HepG2 (cell line): ENCODE measurements at regions not wholly inside any gene's neighbourhood (a gene's known extent, or its start where the extent isn't known, plus 50 kb on each side); places are given as distances from the start of the nearest gene placed in this dataset.
A peak's percentile ranks its signal among the peaks of the same experiment; 100 is the strongest.

Experiments used
- AGO2 ChIP-seq: fragments of 200-400 bp; formaldehyde crosslinking; optimal IDR thresholded peaks from 2 replicates; pipeline ENCODE3; 2017; ENCODE audit warnings: mild to moderate bottlenecking, low read depth, low read length, moderate library complexity
- ATRX ChIP-seq: sonication (generic); formaldehyde crosslinking; IDR thresholded peaks from 2 replicates; pipeline ENCODE4 v1.4.0; 2020; ENCODE audit warnings: missing genetic modification reagents, borderline replicate concordance
- HOXD1 ChIP-seq: sonication (generic); formaldehyde crosslinking; IDR thresholded peaks from 2 replicates; pipeline ENCODE4 v1.5.0; 2020; ENCODE audit warnings: missing genetic modification reagents
- KDM6A ChIP-seq: IDR thresholded peaks from 2 replicates; pipeline ENCODE4 v1.6.1; 2016; ENCODE audit warnings: low read depth
- MED1 ChIP-seq: sonication (generic); formaldehyde crosslinking; IDR thresholded peaks from 2 replicates; pipeline ENCODE4 v1.4.0; 2020; ENCODE audit warnings: missing genetic modification reagents
- MLX ChIP-seq: IDR thresholded peaks from 2 replicates; pipeline ENCODE4 v1.6.1; 2016
- MTF1 ChIP-seq: sonication (generic); formaldehyde crosslinking; IDR thresholded peaks from 2 replicates; pipeline ENCODE4 v1.5.0; 2020; ENCODE audit warnings: missing genetic modification reagents
- PHF20 ChIP-seq: sonication (generic); formaldehyde crosslinking; IDR thresholded peaks from 2 replicates; pipeline ENCODE4 v1.5.0; 2020; ENCODE audit warnings: mild to moderate bottlenecking, missing genetic modification reagents
- SALL2 ChIP-seq: sonication (generic); formaldehyde crosslinking; IDR thresholded peaks from 2 replicates; pipeline ENCODE4 v1.8.1; 2023; ENCODE audit warnings: mild to moderate bottlenecking, missing genetic modification reagents, inconsistent platforms
- SP2 ChIP-seq: sonication (generic); formaldehyde crosslinking; IDR thresholded peaks from 2 replicates; pipeline ENCODE4 v1.5.1; 2020; ENCODE audit warnings: mild to moderate bottlenecking, missing genetic modification reagents
- TCF7 ChIP-seq: sonication (generic); IDR thresholded peaks from 2 replicates; pipeline ENCODE4 v1.6.1; 2016; ENCODE audit warnings: antibody characterized with exemption, low read depth
- THAP8 ChIP-seq: sonication (generic); formaldehyde crosslinking; IDR thresholded peaks from 2 replicates; pipeline ENCODE4 v1.5.1; 2020; ENCODE audit warnings: missing genetic modification reagents, mild to moderate bottlenecking, borderline replicate concordance
- ZBTB7A ChIP-seq: sonication (generic); formaldehyde crosslinking; IDR thresholded peaks from 2 replicates; pipeline ENCODE4 v1.8.0; 2022; ENCODE audit warnings: mild to moderate bottlenecking, missing genetic modification reagents
- ZFAT ChIP-seq: sonication (generic); formaldehyde crosslinking; conservative IDR thresholded peaks from 2 replicates; pipeline ENCODE4 v1.8.1; 2023; ENCODE audit warnings: missing genetic modification reagents, inconsistent platforms
- ZKSCAN1 ChIP-seq: fragments of 150-350 bp; IDR thresholded peaks from 2 replicates; pipeline ENCODE4 v1.6.1; 2014; ENCODE audit warnings: low read length
- ZNF235 ChIP-seq: sonication (generic); formaldehyde crosslinking; IDR thresholded peaks from 2 replicates; pipeline ENCODE4 v1.8.1; 2023; ENCODE audit warnings: mild to moderate bottlenecking, missing genetic modification reagents, borderline replicate concordance
- ZNF317 ChIP-seq: sonication (generic); formaldehyde crosslinking; IDR thresholded peaks from 2 replicates; pipeline ENCODE4 v1.5.0; 2020; ENCODE audit warnings: mild to moderate bottlenecking, missing genetic modification reagents
- ZNF512 ChIP-seq: sonication (generic); formaldehyde crosslinking; IDR thresholded peaks from 2 replicates; pipeline ENCODE4 v1.4.0; 2020; ENCODE audit warnings: mild to moderate bottlenecking, missing genetic modification reagents
- ZNF607 ChIP-seq: sonication (generic); formaldehyde crosslinking; IDR thresholded peaks from 2 replicates; pipeline ENCODE4 v1.5.1; 2020; ENCODE audit warnings: missing genetic modification reagents, mild to moderate bottlenecking, borderline replicate concordance
- ZNF644 ChIP-seq: IDR thresholded peaks from 2 replicates; pipeline ENCODE4 v1.6.1; 2016; ENCODE audit warnings: low read depth
- ZNF724P ChIP-seq: sonication (generic); formaldehyde crosslinking; IDR thresholded peaks from 2 replicates; pipeline ENCODE4 v1.8.0; 2022; ENCODE audit warnings: missing genetic modification reagents, borderline replicate concordance
- TF ChIP-seq, protein P1 (sequence below): sonication (generic); formaldehyde crosslinking; IDR thresholded peaks from 2 replicates; pipeline ENCODE4 v1.4.0; 2020; ENCODE audit warnings: missing genetic modification reagents, borderline replicate concordance
- TF ChIP-seq, protein P2 (sequence below): sonication (generic); formaldehyde crosslinking; IDR thresholded peaks from 2 replicates; pipeline ENCODE4 v1.5.0; 2020; ENCODE audit warnings: missing genetic modification reagents, mild to moderate bottlenecking, borderline replicate concordance

GRCh38 chr14:73771848-73772638 lies 57.9 kb upstream of the PNMA1 start (continued):
- TF ChIP-seq SP2 (CRISPR knock-in tag): no peak
- TF ChIP-seq ZKSCAN1: no peak
- peak; percentile 80; the same call in 1 of the 2 replicates for TF ChIP-seq ZBTB7A (CRISPR knock-in tag)
- no peak for TF ChIP-seq ATRX (CRISPR knock-in tag)
- TF ChIP-seq ZNF607: peak; percentile 73; the same call in 1 of the 2 replicates
- TF ChIP-seq ZFAT (CRISPR knock-in tag): no peak
- peak; percentile 76; the same call in 1 of the 2 replicates for TF ChIP-seq ZNF317
- peak; percentile 68 for TF ChIP-seq TCF7
- TF ChIP-seq, protein P1, sequence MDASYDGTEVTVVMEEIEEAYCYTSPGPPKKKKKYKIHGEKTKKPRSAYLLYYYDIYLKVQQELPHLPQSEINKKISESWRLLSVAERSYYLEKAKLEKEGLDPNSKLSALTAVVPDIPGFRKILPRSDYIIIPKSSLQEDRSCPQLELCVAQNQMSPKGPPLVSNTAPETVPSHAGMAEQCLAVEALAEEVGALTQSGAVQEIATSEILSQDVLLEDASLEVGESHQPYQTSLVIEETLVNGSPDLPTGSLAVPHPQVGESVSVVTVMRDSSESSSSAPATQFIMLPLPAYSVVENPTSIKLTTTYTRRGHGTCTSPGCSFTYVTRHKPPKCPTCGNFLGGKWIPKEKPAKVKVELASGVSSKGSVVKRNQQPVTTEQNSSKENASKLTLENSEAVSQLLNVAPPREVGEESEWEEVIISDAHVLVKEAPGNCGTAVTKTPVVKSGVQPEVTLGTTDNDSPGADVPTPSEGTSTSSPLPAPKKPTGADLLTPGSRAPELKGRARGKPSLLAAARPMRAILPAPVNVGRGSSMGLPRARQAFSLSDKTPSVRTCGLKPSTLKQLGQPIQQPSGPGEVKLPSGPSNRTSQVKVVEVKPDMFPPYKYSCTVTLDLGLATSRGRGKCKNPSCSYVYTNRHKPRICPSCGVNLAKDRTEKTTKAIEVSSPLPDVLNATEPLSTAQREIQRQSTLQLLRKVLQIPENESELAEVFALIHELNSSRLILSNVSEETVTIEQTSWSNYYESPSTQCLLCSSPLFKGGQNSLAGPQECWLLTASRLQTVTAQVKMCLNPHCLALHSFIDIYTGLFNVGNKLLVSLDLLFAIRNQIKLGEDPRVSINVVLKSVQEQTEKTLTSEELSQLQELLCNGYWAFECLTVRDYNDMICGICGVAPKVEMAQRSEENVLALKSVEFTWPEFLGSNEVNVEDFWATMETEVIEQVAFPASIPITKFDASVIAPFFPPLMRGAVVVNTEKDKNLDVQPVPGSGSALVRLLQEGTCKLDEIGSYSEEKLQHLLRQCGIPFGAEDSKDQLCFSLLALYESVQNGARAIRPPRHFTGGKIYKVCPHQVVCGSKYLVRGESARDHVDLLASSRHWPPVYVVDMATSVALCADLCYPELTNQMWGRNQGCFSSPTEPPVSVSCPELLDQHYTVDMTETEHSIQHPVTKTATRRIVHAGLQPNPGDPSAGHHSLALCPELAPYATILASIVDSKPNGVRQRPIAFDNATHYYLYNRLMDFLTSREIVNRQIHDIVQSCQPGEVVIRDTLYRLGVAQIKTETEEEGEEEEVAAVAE (CRISPR knock-in tag): peak; percentile 53
- TF ChIP-seq MED1 (CRISPR knock-in tag): peak; percentile 86
- TF ChIP-seq SALL2 (CRISPR knock-in tag): no peak
- TF ChIP-seq MTF1 (CRISPR knock-in tag): peak; percentile 52; the same call in 1 of the 2 replicates
- peak; percentile 92 for TF ChIP-seq MLX (CRISPR knock-in tag)
- TF ChIP-seq, protein P2, sequence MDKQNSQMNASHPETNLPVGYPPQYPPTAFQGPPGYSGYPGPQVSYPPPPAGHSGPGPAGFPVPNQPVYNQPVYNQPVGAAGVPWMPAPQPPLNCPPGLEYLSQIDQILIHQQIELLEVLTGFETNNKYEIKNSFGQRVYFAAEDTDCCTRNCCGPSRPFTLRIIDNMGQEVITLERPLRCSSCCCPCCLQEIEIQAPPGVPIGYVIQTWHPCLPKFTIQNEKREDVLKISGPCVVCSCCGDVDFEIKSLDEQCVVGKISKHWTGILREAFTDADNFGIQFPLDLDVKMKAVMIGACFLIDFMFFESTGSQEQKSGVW (CRISPR knock-in tag): no peak
- TF ChIP-seq PHF20 (CRISPR knock-in tag): no peak
- TF ChIP-seq KDM6A (CRISPR knock-in tag): peak; percentile 79
- no peak for TF ChIP-seq ZNF512 (CRISPR knock-in tag)
- no peak for TF ChIP-seq THAP8 (CRISPR knock-in tag)
- TF ChIP-seq AGO2: no peak
- TF ChIP-seq ZNF724P (CRISPR knock-in tag): no peak; the same call in 1 of the 2 replicates
- 0 out of 2 replicates have a peak, but pooled peaks have one; percentile 35 for TF ChIP-seq HOXD1 (CRISPR knock-in tag)
- peak; percentile 96 for TF ChIP-seq ZNF644 (CRISPR knock-in tag)
- TF ChIP-seq ZNF235 (CRISPR knock-in tag): no peak
